OCI-LY1 (cell line): ENCODE measurements at regions not wholly inside any gene's neighbourhood (a gene's known extent, or its start where the extent isn't known, plus 50 kb on each side); places are given as distances from the start of the nearest gene placed in this dataset.

Experiments used
- H2AFZ ChIP-seq: fragments of 200-600 bp; sonication (generic), shearing (Covaris generic); 2 replicates; pipeline ENCODE4 v1.6.0; 2014; ENCODE audit warnings: antibody characterized with exemption, mild to moderate bottlenecking, low read length
- H3F3A ChIP-seq: fragments of 200-600 bp; sonication (generic), shearing (Covaris generic); 2 replicates; pipeline ENCODE4 v1.6.0; 2014; ENCODE audit warnings: mild to moderate bottlenecking, antibody characterized with exemption, low read length, moderate library complexity; ENCODE audit not compliant: insufficient read depth
- H3K27ac ChIP-seq: fragments of 200-600 bp; sonication (generic); 2 replicates; pipeline ENCODE4 v1.5.1; 2014; ENCODE audit warnings: low read length, mixed run types, mild to moderate bottlenecking, low read depth; ENCODE audit not compliant: poor library complexity, severe bottlenecking
- H3K27me3 ChIP-seq: fragments of 200-600 bp; sonication (generic); 2 replicates; pipeline ENCODE4 v1.6.0; 2014; ENCODE audit warnings: antibody characterized with exemption, mild to moderate bottlenecking, low read length, moderate library complexity; ENCODE audit not compliant: insufficient read depth
- H3K36me3 ChIP-seq: fragments of 200-600 bp; sonication (generic); 2 replicates; pipeline ENCODE4 v1.6.1; 2014; ENCODE audit warnings: mild to moderate bottlenecking, antibody characterized with exemption, low read length, moderate library complexity, mixed read lengths; ENCODE audit not compliant: insufficient read depth
- H3K4me1 ChIP-seq: fragments of 200-600 bp; sonication (generic); 2 replicates; pipeline ENCODE4 v1.5.1; 2014; ENCODE audit warnings: mild to moderate bottlenecking, low read length, moderate library complexity; ENCODE audit not compliant: insufficient read depth, severe bottlenecking
- H3K4me2 ChIP-seq: fragments of 200-600 bp; sonication (generic), shearing (Covaris generic); 2 replicates; pipeline ENCODE4 v1.6.1; 2014; ENCODE audit warnings: low read length
- H3K4me3 ChIP-seq: fragments of 200-600 bp; sonication (generic); 2 replicates; pipeline ENCODE4 v1.5.1; 2014; ENCODE audit warnings: low read length, low read depth, mild to moderate bottlenecking, mixed read lengths; ENCODE audit not compliant: poor library complexity, severe bottlenecking
- H3K79me2 ChIP-seq: fragments of 200-600 bp; shearing (Covaris generic); 2 replicates; pipeline ENCODE4 v1.6.1; 2016; ENCODE audit warnings: mixed run types, low read length, mixed read lengths; ENCODE audit not compliant: insufficient read depth
- H3K9ac ChIP-seq: fragments of 200-600 bp; sonication (generic), shearing (Covaris generic); 2 replicates; pipeline ENCODE4 v1.6.1; 2014; ENCODE audit warnings: mild to moderate bottlenecking, low read length, mixed read lengths
- H3K9me2 ChIP-seq: fragments of 200-600 bp; sonication (generic), shearing (Covaris generic); 2 replicates; pipeline ENCODE4 v1.6.1; 2014; ENCODE audit warnings: low read depth, mild to moderate bottlenecking, low read length, mixed read lengths
- H3K9me3 ChIP-seq: fragments of 200-600 bp; shearing (Covaris generic); 2 replicates; pipeline ENCODE4 v1.6.1; 2014; ENCODE audit warnings: low read length, mixed read lengths
- H4K20me1 ChIP-seq: fragments of 200-600 bp; sonication (generic), shearing (Covaris generic); 2 replicates; pipeline ENCODE4 v1.6.0; 2016; ENCODE audit warnings: mild to moderate bottlenecking, low read length; ENCODE audit not compliant: insufficient read depth
- CTCF ChIP-seq: fragments of 200-600 bp; sonication (generic), shearing (Covaris generic); IDR thresholded peaks from 2 replicates; pipeline ENCODE4 v1.5.1; 2017; ENCODE audit warnings: mild to moderate bottlenecking, antibody characterized with exemption, low read length, moderate library complexity, mixed read lengths
- EZH2 ChIP-seq: fragments of 200-600 bp; sonication (generic), shearing (Covaris generic); IDR thresholded peaks from 2 replicates; pipeline ENCODE4 v1.8.0; 2017; ENCODE audit warnings: borderline replicate concordance, mixed run types, mild to moderate bottlenecking, antibody characterized with exemption, low read length, moderate library complexity, mixed read lengths

GRCh38 chr2:164146441-164146840, 410.6 kb upstream of the FIGN start:
- no peaks in the 10 kb centered on the region for H3K36me3 ChIP-seq
- no peak overlapping the region for H2AFZ ChIP-seq
- no peaks in the 10 kb centered on the region for H3K4me1 ChIP-seq
- no peaks in the 10 kb centered on the region for H3K9me2 ChIP-seq
- H3K27ac ChIP-seq, result no peak overlapping the region
- H3K9ac ChIP-seq, result no peak overlapping the region
- H3K9me3 ChIP-seq, result no peaks in the 10 kb centered on the region
- H3F3A ChIP-seq, result no peaks in the 10 kb centered on the region
- H3K4me3 ChIP-seq, result no peak overlapping the region
- H3K79me2 ChIP-seq, result no peaks in the 10 kb centered on the region
- H4K20me1 ChIP-seq, result no peaks in the 10 kb centered on the region
- no peak for TF ChIP-seq EZH2
- no peak for TF ChIP-seq CTCF
- H3K4me2 ChIP-seq, result no peak overlapping the region
- no peaks in the 10 kb centered on the region for H3K27me3 ChIP-seq

- no peak overlapping the region for H3K9ac ChIP-seq
- H3K9me2 ChIP-seq, result no peaks in the 10 kb centered on the region
- no peaks in the 10 kb centered on the region for H4K20me1 ChIP-seq
- H3K4me3 ChIP-seq, result no peak overlapping the region
- H3K27me3 ChIP-seq, result no peaks in the 10 kb centered on the region
- H3K36me3 ChIP-seq, result no peaks in the 10 kb centered on the region
- no peaks in the 10 kb centered on the region for H3K4me1 ChIP-seq
- no peak overlapping the region for H2AFZ ChIP-seq
- TF ChIP-seq EZH2, result no peak
- no peak for TF ChIP-seq CTCF
- no peak overlapping the region for H3K27ac ChIP-seq
- H3K9me3 ChIP-seq, result no peaks in the 10 kb centered on the region
- no peak overlapping the region for H3K4me2 ChIP-seq
- H3K79me2 ChIP-seq, result no peaks in the 10 kb centered on the region
- no peaks in the 10 kb centered on the region for H3F3A ChIP-seq
Measured at GRCh38 chr2:164145093-164145987, 409.5 kb upstream of the FIGN start.

- H2AFZ ChIP-seq, result no peak overlapping the region
- H3K9me3 ChIP-seq, result no peaks in the 10 kb centered on the region
- H3K4me3 ChIP-seq, result no peak overlapping the region
- no peak overlapping the region for H3K27ac ChIP-seq
- H3K9ac ChIP-seq, result no peak overlapping the region
- no peak overlapping the region for H3K4me2 ChIP-seq
- no peaks in the 10 kb centered on the region for H3K79me2 ChIP-seq
- H3F3A ChIP-seq, result no peaks in the 10 kb centered on the region
- TF ChIP-seq EZH2, result no peak
- TF ChIP-seq CTCF, result no peak
- H3K27me3 ChIP-seq, result no peaks in the 10 kb centered on the region
- H3K9me2 ChIP-seq, result no peaks in the 10 kb centered on the region
- H3K36me3 ChIP-seq, result no peaks in the 10 kb centered on the region
- H3K4me1 ChIP-seq, result no peaks in the 10 kb centered on the region
- H4K20me1 ChIP-seq, result no peaks in the 10 kb centered on the region
Measured at GRCh38 chr2:164143183-164143930, 407.5 kb upstream of the FIGN start.
